Daoy (cell line): ENCODE measurements at regions not wholly inside any gene's neighbourhood (a gene's known extent, or its start where the extent isn't known, plus 50 kb on each side); places are given as distances from the start of the nearest gene placed in this dataset.
A peak's percentile ranks its signal among the peaks of the same experiment; 100 is the strongest.

Experiments used
- DNase-seq: peaks from one replicate; pipeline ENCODE4 v3.0.0-alpha.2; 2015; ENCODE audit warnings: low read depth

GRCh38 chr6:137734005-137734874, 132.8 kb upstream of the TNFAIP3 start:
- no peak for DNase-seq

- DNase-seq = no peak
Measured at GRCh38 chr6:137734875-137735182, 132.2 kb upstream of the TNFAIP3 start.

- DNase-seq = no peak
Measured at GRCh38 chr6:137736048-137736818, 130.8 kb upstream of the TNFAIP3 start.

- no peak for DNase-seq
Measured at GRCh38 chr6:137736911-137737310, 130.1 kb upstream of the TNFAIP3 start.

- peak; percentile 76 for DNase-seq
Measured at GRCh38 chr6:137737836-137738596, 129.0 kb upstream of the TNFAIP3 start.

- DNase-seq = no peak
Measured at GRCh38 chr6:137738931-137739504, 128.0 kb upstream of the TNFAIP3 start.

- no peak for DNase-seq
Measured at GRCh38 chr6:137739544-137739943, 127.5 kb upstream of the TNFAIP3 start.

- DNase-seq = no peak
Measured at GRCh38 chr6:137740091-137740755, 126.8 kb upstream of the TNFAIP3 start.

- DNase-seq = no peak
Measured at GRCh38 chr6:137740967-137741761, 125.9 kb upstream of the TNFAIP3 start.

- DNase-seq = peak; percentile 34
Measured at GRCh38 chr6:137743493-137743892, 123.6 kb upstream of the TNFAIP3 start.

GRCh38 chr6:137744877-137745276, 122.2 kb upstream of the TNFAIP3 start:
- DNase-seq = no peak

- no peak for DNase-seq
Measured at GRCh38 chr6:137745321-137745720, 121.7 kb upstream of the TNFAIP3 start.

- DNase-seq = no peak
Measured at GRCh38 chr6:137746264-137746663, 120.8 kb upstream of the TNFAIP3 start.

- peak; percentile 37 for DNase-seq
Measured at GRCh38 chr6:137749696-137750211, 117.3 kb upstream of the TNFAIP3 start.

- no peak for DNase-seq
Measured at GRCh38 chr6:137750297-137750696, 116.8 kb upstream of the TNFAIP3 start.

- DNase-seq = no peak
Measured at GRCh38 chr6:137751768-137752560, 115.1 kb upstream of the TNFAIP3 start.

GRCh38 chr6:137754366-137754765, 112.7 kb upstream of the TNFAIP3 start:
- DNase-seq = no peak

GRCh38 chr6:137754866-137755265, 112.2 kb upstream of the TNFAIP3 start:
- DNase-seq = no peak

GRCh38 chr6:137755284-137755683, 111.8 kb upstream of the TNFAIP3 start:
- no peak for DNase-seq

- DNase-seq = no peak
Measured at GRCh38 chr6:137756788-137757187, 110.3 kb upstream of the TNFAIP3 start.
